GM06990 (cell line): ENCODE measurements at regions not wholly inside any gene's neighbourhood (a gene's known extent, or its start where the extent isn't known, plus 50 kb on each side); places are given as distances from the start of the nearest gene placed in this dataset.

Experiments used
- DNase-seq: peaks from one replicate; pipeline ENCODE4 v3.0.0-alpha.2; 2011; ENCODE audit not compliant: insufficient read length; ENCODE audit errors: extremely low read depth
- H3K27me3 ChIP-seq: replicated peaks from 2 replicates; pipeline ENCODE4 v1.6.0; 2011; ENCODE audit warnings: low read length; ENCODE audit not compliant: control insufficient read depth, insufficient read depth
- H3K36me3 ChIP-seq: 2 replicates; pipeline ENCODE4 v1.5.1; 2011; ENCODE audit warnings: low read length; ENCODE audit not compliant: control insufficient read depth, insufficient read depth
- H3K4me3 ChIP-seq: replicated peaks from 2 replicates; pipeline ENCODE4 v1.5.1; 2011; ENCODE audit warnings: low read depth, mild to moderate bottlenecking, control low read depth, low read length
- TF ChIP-seq, protein P1 (sequence below): IDR thresholded peaks from 2 replicates; pipeline ENCODE4 v1.5.1; 2011; ENCODE audit warnings: low read length, control low read depth, mild to moderate bottlenecking, inconsistent platforms; ENCODE audit not compliant: insufficient read depth, poor library complexity, severe bottlenecking

- H3K36me3 ChIP-seq = no peaks in the 10 kb centered on the region
- H3K27me3 ChIP-seq = no peaks in the 10 kb centered on the region
- TF ChIP-seq, protein P1, sequence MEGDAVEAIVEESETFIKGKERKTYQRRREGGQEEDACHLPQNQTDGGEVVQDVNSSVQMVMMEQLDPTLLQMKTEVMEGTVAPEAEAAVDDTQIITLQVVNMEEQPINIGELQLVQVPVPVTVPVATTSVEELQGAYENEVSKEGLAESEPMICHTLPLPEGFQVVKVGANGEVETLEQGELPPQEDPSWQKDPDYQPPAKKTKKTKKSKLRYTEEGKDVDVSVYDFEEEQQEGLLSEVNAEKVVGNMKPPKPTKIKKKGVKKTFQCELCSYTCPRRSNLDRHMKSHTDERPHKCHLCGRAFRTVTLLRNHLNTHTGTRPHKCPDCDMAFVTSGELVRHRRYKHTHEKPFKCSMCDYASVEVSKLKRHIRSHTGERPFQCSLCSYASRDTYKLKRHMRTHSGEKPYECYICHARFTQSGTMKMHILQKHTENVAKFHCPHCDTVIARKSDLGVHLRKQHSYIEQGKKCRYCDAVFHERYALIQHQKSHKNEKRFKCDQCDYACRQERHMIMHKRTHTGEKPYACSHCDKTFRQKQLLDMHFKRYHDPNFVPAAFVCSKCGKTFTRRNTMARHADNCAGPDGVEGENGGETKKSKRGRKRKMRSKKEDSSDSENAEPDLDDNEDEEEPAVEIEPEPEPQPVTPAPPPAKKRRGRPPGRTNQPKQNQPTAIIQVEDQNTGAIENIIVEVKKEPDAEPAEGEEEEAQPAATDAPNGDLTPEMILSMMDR = no peak
- no peak overlapping the region for H3K4me3 ChIP-seq
- no peak for DNase-seq
These were observed 426.8 kb upstream of the CTNND2 start for GRCh38 chr5:12330993-12331588.

GRCh38 chr5:12330381-12330780, 426.1 kb upstream of the CTNND2 start:
- H3K4me3 ChIP-seq = no peak overlapping the region
- no peak for DNase-seq
- H3K27me3 ChIP-seq = no peaks in the 10 kb centered on the region
- no peaks in the 10 kb centered on the region for H3K36me3 ChIP-seq
- TF ChIP-seq, protein P1 = no peak

DNA sequence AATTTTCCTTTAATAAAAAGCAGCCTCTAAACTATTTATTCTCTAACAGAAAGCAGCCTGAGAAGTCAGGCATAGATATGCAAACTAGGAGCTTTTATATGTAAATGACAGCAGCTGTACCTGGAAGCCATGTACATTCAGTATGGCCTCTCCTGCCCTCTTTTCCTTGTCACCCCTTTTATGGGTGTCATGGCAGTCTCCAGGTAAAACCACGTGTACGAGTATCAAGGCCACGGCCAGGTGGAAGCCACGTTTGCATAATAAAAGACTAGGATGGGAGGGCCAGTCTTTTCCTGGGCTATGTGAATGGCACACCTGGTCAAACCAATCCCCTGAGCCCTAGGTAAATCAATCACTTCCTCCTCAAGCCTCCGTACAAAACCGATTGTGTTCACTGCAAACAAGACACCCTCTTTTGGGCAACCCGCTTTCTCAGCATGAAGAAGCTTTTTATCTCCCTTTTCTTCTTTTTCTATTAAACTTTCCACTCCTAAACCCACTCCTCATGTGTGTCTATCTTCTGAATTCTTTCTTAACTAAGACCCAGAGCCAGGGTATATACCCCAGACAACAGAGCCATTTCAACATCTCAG, 419.5 kb upstream of the CTNND2 start:
- no peak for DNase-seq
- Histone ChIP-seq H3K27me3 (no peaks in the 10 kb centered on the region), H3K4me3 (no peak overlapping the region), H3K36me3 (no peaks in the 10 kb centered on the region)
- TF ChIP-seq, protein P1 = no peak

DNA sequence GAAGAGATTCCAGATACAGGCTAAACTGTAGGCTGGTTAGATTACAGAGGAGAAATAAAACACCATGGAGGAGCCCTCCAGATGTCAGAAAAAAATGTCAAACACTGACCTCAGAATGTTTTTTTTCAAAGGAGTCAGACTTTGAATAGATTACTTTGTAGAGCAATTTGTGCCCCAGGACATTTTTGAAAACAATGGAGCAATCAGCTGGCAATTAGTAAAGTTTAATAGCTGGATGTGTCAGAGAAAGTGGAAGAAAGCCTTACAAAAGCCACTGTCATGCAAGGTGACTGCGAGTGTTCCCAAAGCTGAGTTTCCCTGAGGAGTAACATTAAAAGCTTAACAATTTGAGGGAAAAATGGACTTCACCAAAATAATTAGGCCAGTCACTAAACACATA, 417.8 kb upstream of the CTNND2 start:
- no peaks in the 10 kb centered on the region for H3K27me3 ChIP-seq
- H3K36me3 ChIP-seq = no peaks in the 10 kb centered on the region
- H3K4me3 ChIP-seq = no peak overlapping the region
- DNase-seq = no peak
- TF ChIP-seq, protein P1 = no peak

DNA sequence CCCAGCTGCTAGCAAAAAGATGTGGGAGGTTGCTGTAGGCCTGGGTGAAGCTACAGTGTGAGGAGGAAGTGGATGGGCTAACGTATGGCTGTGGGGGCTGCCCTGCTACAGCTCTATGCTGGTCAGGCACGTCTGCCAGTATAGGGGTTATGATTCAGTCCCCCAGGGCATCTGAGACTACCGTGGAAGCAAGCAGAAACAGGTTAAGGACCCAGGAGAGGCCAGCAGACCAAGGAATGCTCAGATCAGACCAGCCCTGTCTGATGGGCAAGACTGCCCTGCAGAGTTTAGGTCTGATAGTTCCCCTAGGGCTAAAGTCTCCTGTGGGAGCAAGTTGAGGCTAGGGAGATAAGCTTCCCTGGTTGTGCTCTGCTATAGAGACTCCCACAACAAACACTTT, 416.1 kb upstream of the CTNND2 start:
- H3K27me3 ChIP-seq = no peaks in the 10 kb centered on the region
- TF ChIP-seq, protein P1 = no peak
- no peaks in the 10 kb centered on the region for H3K36me3 ChIP-seq
- no peak overlapping the region for H3K4me3 ChIP-seq
- DNase-seq = no peak
